22Rv1 (cell line): ENCODE measurements at regions not wholly inside any gene's neighbourhood (a gene's known extent, or its start where the extent isn't known, plus 50 kb on each side); places are given as distances from the start of the nearest gene placed in this dataset.

Experiments used
- CTCF ChIP-seq: fragments of 450-650 bp; IDR thresholded peaks from 2 replicates; pipeline ENCODE4 v1.5.1; 2017; ENCODE audit warnings: mild to moderate bottlenecking
- ZFX ChIP-seq: fragments of 450-650 bp; IDR thresholded peaks from 2 replicates; pipeline ENCODE4 v1.6.1; 2017; ENCODE audit warnings: antibody characterized with exemption, borderline replicate concordance

GRCh38 chr5:124935065-124935464, 188.6 kb upstream of the ZNF608 start:
- TF ChIP-seq CTCF (no peak), ZFX (no peak)
